PFSK-1 (cell line): ENCODE measurements at regions not wholly inside any gene's neighbourhood (a gene's known extent, or its start where the extent isn't known, plus 50 kb on each side); places are given as distances from the start of the nearest gene placed in this dataset.

Experiments used
- FOXP2 ChIP-seq: optimal IDR thresholded peaks from 2 replicates; pipeline ENCODE3; 2011; ENCODE audit warnings: borderline replicate concordance, control low read depth, inconsistent platforms; ENCODE audit not compliant: insufficient read depth; ENCODE audit errors: extremely low read length, extremely low read depth
- POLR2AphosphoS5 ChIP-seq: IDR thresholded peaks from 2 replicates; pipeline ENCODE4 v1.6.1; 2012; ENCODE audit warnings: low read depth, mild to moderate bottlenecking, control low read depth, low read length, moderate library complexity
- REST ChIP-seq, 2 experiments: IDR thresholded peaks; 2 replicates each; pipeline versions ENCODE4 v1.6.1 to v1.8.0; 2011 to 2012; ENCODE audit warnings: low read depth in 2 of 2, low read length in 2 of 2, control low read depth in 1 of 2, inconsistent platforms in 1 of 2, mild to moderate bottlenecking in 1 of 2, moderate library complexity in 1 of 2; ENCODE audit not compliant: insufficient read depth in 1 of 2
- SIN3A ChIP-seq: IDR thresholded peaks from 2 replicates; pipeline ENCODE4 v1.6.1; 2012; ENCODE audit warnings: mild to moderate bottlenecking, low read length, moderate library complexity, borderline replicate concordance; ENCODE audit not compliant: insufficient read depth
- TAF1 ChIP-seq: IDR thresholded peaks from 2 replicates; pipeline ENCODE4 v1.6.1; 2012; ENCODE audit warnings: low read length, control low read depth, borderline replicate concordance; ENCODE audit not compliant: insufficient read depth

- TF ChIP-seq TAF1: no peak
- no peak for TF ChIP-seq POLR2AphosphoS5
- TF ChIP-seq REST (IDR thresholded peaks at IDR 0.05; ENCODE audit: insufficient read depth in 1 of 2, low read depth in 2 of 2, low read length in 2 of 2): no peak
- no peak for TF ChIP-seq FOXP2
- TF ChIP-seq SIN3A: no peak
These were observed 346.7 kb upstream of the TGFBR2 start for GRCh38 chr3:30259730-30260129.

- TF ChIP-seq SIN3A (no peak), FOXP2 (no peak), POLR2AphosphoS5 (no peak), REST (IDR thresholded peaks at IDR 0.05; ENCODE audit: insufficient read depth in 1 of 2, low read depth in 2 of 2, low read length in 2 of 2) (no peak), TAF1 (no peak)
These were observed 345.6 kb upstream of the TGFBR2 start for GRCh38 chr3:30260762-30261161.

GRCh38 chr3:30263238-30263924, 343.0 kb upstream of the TGFBR2 start:
- no peak for TF ChIP-seq POLR2AphosphoS5
- no peak for TF ChIP-seq REST (IDR thresholded peaks at IDR 0.05; ENCODE audit: insufficient read depth in 1 of 2, low read depth in 2 of 2, low read length in 2 of 2)
- TF ChIP-seq FOXP2: no peak
- no peak for TF ChIP-seq SIN3A
- TF ChIP-seq TAF1: no peak

DNA sequence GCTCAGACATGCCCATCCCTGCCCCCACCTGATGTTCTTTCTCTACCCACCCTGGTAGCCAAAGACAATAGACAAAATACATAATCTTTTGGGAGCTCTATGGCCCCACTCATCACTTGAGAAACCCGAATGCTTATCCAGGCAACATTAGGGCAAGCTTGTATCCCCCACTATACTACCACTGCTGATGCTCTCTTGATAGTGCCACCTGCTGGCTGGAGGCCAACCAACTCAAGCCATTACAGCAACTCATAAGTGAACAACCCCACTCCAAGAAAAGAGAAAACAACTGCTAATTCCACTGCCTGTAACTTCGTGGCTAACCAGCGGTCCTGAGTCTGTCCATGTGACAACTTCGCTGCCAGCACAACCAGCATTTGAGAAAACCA, 342.5 kb upstream of the TGFBR2 start:
- TF ChIP-seq POLR2AphosphoS5: no peak

- TF ChIP-seq SIN3A: no peak
- TF ChIP-seq REST (IDR thresholded peaks at IDR 0.05; ENCODE audit: insufficient read depth in 1 of 2, low read depth in 2 of 2, low read length in 2 of 2): no peak
- no peak for TF ChIP-seq POLR2AphosphoS5
- TF ChIP-seq FOXP2: no peak
- TF ChIP-seq TAF1: no peak
These were observed 339.9 kb upstream of the TGFBR2 start for GRCh38 chr3:30266524-30266923.
